Activated CD4-positive, alpha-beta T cell treated with anti-CD3 and anti-CD28 coated beads for 4 hours (primary cell): ENCODE measurements at regions not wholly inside any gene's neighbourhood (a gene's known extent, or its start where the extent isn't known, plus 50 kb on each side); places are given as distances from the start of the nearest gene placed in this dataset.
"Not testable (repeated sequence)": the region's sequence is repeated elsewhere in the genome, so short reads cannot be mapped to it uniquely, and the experiment has no call there.

ENCODE experiments used
- DNase-seq, 2 donors: peaks; one replicate each; pipeline ENCODE4 v3.0.0-alpha.2; 2020

GRCh38 chr2:87593784-87594610 is 153.9 kb upstream of the PLGLB2 start:
- DNase-seq = peak in 1 of 2 donors; percentile 45

DNA sequence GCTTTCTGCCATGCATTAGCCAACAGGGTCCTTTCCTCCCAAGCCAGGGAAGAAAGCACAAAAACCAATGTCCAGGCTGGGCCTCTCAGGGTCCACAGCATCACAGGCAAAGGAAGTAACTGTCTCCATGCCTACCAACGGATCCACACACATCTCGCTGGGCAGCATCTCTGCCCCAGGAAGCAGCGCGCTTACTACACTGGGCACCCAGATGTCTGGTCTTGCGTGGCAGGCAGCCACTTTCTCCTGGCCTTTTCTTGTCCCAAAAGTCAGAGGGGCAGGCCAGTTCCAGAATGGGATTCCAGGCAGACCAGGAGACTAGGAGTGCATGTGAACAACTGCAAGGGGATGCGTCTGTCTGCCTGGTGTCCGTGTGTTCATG is 153.3 kb upstream of the PLGLB2 start:
- DNase-seq = not testable (repeated sequence)

- DNase-seq = not testable (repeated sequence)
Measured at GRCh38 chr2:87595017-87595416, 152.9 kb upstream of the PLGLB2 start.

GRCh38 chr2:87600961-87601360 is 146.9 kb upstream of the PLGLB2 start:
- not testable (repeated sequence) for DNase-seq

DNA sequence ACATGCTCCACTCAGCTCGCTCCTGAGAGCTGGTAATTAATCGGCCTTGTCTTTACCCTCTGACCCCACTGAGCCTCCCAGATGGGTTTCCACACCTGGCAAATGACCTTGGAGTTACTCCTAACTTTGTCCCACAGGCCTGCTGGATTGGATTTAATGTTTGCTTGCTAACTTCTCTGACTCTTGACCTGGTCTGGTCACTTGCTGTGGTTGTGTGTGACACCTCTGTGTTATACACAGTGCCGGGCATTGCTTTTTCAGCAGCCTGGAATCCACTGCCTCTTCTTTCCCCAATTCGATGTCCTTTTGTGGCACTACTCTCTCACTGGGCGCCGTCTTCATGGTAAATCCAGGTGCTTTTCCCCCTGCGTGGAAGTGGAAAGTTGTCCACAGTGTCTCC is 145.8 kb upstream of the PLGLB2 start:
- DNase-seq = not testable (repeated sequence)

DNA sequence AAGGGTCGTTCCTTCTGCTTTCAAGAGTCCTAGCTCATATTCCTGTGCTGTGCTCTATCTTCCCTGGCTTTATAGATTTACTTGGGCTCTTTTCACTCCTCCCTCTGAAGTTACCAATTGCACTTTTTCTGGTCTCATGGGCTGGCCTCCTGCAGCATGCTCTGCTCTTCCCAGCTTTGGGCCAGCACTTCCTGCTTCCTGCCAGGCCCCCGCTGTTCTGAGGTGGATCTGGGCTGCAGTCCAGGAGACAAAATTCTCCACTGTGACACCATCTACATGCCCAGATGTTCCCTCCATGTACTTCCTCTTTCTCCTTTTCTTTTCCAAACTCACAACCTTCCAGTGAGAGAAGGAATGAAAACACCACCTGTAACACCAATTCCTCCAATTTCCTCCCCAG is 145.2 kb upstream of the PLGLB2 start:
- not testable (repeated sequence) for DNase-seq

- not testable (repeated sequence) for DNase-seq
Measured at GRCh38 chr2:87603418-87604278, 144.2 kb upstream of the PLGLB2 start.

GRCh38 chr2:87604279-87604818 is 143.5 kb upstream of the PLGLB2 start:
- not testable (repeated sequence) for DNase-seq

GRCh38 chr2:87604980-87605379 is 142.9 kb upstream of the PLGLB2 start:
- not testable (repeated sequence) for DNase-seq

DNA sequence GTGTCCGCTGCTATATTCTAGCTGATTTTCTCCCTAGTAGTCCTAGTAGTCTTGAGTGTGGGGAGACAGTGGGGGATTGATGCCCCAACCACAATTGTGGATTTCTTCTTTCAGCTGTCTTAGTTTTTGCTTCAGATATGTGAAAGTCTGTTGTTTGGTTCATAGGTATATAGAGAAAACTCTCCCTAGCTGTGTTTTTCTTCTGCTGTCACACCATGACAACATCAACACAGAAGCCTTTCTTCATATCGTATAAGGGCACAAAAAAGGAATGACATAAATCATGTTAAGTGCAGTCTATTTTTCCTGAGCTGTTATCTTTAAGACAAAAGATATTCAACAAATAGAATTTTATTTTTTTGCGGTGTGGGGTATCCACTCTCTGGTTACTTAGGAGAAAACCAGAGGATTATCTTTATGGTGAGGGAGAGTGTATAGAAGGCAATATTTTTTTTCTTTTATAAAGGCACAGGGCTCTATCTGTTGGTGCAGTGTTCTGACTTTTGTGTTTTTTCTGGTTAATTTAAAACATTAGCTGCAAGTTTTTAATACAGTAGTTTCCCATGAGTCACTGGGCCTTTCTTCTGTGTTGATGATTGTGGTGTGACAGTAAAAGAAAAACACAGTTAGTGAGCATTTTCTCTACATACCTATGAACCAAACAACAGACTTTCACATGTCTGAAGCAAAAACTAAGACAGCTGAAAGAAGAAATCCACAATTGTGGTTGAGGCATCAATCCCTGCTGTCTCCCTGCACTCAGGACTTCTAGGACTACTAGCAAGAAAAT is 139.3 kb upstream of the PLGLB2 start:
- DNase-seq = not testable (repeated sequence)

DNA sequence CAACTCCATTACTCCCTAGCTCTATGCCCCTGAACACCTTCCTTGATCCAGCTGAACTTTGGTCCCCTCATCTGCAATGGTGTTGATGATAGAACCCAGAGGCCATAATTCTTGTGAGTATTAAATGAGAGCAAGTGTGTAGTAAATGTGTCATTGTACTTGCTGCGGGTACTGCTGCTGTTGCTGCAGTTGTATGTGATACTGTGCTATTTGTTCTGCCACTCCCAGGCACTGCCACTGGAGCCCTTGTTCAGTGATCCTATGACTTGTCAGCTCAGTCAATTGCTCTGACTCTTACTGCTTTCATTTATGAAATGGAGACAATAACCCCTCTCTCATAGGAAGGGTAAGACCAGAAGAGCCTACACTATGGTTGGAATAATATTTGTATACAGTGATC is 136.9 kb upstream of the PLGLB2 start:
- DNase-seq = not testable (repeated sequence)

- DNase-seq = not testable (repeated sequence)
Measured at GRCh38 chr2:87611416-87611815, 136.5 kb upstream of the PLGLB2 start.

DNA sequence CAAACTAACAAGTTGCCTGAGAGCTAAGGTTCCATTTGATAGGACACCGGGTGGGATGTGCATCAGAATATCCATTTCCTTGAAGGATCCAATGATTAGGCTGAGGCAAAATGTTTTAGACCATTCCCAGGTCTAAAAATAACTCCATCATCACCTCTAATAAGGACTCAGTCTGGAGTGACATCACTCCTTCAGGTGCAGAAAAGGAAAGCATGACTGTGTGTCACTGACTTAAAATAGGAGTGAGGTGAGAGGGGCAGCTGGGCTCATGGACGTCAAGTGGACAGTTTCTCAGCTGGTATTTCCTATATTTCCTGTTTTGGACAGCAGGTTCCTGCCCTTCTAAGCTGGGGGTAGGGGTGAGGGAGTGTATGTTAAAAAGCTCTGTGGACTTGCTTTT is 135.9 kb upstream of the PLGLB2 start:
- not testable (repeated sequence) for DNase-seq

DNA sequence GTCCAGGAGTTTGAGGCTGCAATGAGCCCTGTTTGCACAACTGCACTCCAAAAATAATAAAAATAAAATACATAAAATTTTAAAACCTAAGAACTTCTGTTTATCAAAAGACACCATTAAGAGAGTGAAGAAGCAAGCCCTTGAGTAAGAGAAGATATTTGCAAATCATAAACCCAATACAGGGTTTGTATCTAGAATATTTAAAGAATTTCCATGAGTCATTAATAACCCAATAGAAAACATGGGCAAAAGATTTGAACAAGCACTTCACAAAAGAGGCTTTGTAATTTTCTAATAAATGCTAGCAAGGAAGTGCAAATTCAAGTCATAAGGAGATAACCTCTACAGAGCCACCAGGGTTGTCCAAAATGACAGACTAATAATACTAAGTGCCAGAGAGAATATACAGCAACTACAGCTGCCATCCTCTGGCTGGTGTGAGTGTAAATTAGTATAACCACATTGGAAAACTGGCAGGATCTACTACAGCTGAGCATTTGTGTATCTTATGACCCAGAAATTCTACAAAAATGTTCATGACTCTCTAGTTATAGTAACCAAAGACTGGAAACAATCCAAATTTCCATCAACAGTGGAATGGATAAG is 133.0 kb upstream of the PLGLB2 start:
- DNase-seq = not testable (repeated sequence)

DNA sequence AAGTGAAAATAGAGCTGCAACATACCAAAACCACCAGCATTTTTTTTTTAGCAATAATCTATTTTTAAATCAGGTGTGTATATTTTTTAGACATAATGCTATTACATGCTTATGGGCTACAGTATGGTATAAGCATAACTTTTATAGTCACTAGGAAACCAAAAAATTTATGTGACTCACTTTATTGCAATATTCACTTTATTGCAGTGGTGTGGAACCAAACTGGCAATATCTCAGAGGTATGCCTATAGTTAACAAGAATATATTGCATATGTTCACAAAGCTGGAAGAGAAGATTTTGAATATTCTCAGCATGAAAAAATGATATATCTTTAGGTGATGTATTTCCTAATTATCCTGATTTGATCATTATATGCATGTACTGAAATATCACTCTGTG is 128.8 kb upstream of the PLGLB2 start:
- DNase-seq = not testable (repeated sequence)

DNA sequence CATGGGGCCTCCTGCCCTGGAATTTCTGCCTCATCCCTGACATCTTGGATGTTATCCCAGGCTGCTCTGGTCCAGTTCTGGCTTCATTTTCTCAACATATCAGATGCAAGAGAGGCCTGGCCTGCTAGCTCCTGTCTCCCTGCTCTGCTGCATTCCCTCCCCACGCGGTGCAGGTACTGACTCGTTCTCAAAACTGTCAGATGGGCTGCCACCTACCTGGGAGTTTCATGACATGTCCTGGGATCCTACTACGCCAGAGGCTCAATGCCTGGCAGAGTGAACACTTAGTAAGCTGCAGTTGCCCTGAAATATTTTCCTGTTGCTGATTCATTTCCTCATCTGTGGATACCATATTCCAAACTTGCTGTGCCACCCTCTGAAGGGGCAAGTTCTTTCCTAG is 126.7 kb upstream of the PLGLB2 start:
- not testable (repeated sequence) for DNase-seq

GRCh38 chr2:87622720-87623119 is 125.2 kb upstream of the PLGLB2 start:
- DNase-seq = not testable (repeated sequence)

DNA sequence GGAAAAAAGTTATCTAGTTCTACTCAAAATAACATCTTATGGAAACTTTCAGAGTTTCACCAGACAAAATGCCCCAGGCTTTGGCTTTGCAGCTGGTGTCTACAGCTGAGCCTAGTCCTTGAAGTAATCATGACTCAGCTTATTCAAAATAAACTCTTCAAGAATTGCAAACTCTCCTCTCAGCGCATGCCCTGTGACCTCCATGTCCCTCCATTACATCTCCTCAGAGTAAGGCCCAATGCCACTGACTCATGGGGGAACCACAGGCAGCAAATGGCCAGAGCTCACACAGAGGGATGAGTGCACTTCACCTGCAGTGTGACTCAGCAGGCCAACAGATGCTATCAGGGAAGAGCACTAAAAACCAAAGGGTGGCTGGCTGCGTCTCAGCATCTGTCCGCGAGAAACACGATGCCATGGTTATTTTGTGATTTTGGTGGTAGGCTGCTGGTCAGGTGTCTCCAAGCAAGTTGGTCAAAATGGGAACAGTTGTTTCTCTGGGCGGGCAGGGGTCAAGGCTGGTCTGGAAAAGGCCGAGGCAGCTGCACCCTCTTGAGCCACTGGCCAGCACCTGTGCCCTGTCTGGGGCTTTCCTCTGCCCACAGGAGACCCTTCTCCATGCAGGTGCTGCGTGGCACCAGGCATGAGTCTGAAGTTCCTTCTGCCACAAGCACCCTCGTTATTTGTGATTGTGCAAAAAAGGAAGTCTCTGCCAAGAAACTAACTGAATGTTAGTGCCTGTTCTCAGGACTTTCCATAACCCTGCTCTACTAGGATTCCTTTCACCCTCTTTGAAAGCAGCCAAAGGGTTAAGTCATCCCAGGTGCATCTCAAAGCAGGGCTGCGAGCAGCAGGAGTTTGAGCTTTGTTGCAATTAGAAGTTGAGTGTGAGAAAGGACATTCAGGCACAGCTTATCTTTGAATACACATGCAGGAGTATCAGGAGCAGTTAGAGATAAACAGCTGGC is 118.1 kb upstream of the PLGLB2 start:
- DNase-seq = peak in 1 of 2 donors; percentile 43

DNA sequence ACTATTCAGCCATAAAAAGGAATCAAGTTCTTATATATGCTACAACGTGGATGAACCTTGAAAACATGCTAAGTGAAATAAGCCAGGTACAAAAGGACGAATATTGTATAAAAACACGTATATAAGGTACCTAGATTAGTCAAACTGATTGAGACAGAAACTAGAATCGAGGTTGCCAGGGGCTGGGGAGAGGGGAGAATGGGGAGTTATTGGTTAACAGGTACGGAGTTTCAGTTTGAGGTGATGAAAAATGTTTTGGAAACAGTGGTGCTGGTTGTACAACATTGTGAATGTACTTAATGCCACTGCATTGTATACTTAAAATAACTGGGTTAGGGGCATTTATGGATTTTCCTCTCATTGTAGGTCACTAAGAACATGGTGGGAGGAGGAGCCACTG is 117.0 kb upstream of the PLGLB2 start:
- not testable (repeated sequence) for DNase-seq

- DNase-seq = not testable (repeated sequence)
Measured at GRCh38 chr2:87631402-87631801, 116.5 kb upstream of the PLGLB2 start.
